ENCODE measurements at regions not wholly inside any gene's neighbourhood (a gene's known extent, or its start where the extent isn't known, plus 50 kb on each side); places are given as distances from the start of the nearest gene placed in this dataset.

DNA sequence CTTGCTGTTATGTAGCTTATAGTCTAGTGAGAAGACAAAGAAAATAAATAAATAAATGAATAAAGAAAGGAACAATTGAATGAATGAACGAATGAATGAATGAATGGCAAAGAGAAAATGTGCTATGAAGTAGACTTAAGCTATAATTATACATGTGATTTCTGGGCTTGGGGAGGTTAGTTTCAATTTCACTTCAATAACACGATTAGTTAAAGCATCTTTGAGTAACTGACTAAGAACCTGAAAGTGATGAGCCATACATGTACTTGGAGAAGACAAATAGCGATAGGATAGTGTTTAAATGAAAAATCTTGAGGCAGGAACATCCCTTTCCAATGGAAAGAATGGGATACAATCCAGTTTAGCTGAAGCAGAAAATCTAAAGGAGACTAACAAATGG lies 593.1 kb upstream of the LRRTM4 start:
- ChIA-PET POLR2A (no interaction called here), CTCF (interaction anchor here (0.7 kb wide), 1 partner anchor 338 kb away, joined by 3 read pairs; no protein-coding TSS in a partner anchor)

DNA sequence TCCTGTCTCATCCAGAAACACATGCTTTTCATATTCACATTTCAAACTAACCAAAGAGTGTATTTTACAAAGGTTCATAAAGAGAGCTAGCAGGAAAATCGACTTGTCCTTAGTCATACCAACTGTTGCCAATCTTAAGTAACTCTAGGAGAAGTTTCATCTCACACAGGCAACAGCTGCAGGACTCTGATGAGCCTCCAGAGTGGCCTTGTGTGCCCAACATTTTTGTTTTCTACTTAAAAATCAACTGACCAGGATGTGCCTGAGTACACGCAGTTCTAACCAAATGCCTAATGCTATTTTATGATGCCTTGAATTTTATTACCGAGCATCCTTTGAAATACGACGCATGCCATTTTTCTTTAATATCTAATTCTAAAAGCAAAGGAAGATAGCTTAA lies 595.9 kb upstream of the LRRTM4 start:
- Histone ChIP-seq H3K36me3 (ENCODE audit: control insufficient read depth in 2 of 2, insufficient read depth in 1 of 2, low read length in 2 of 2) (no peaks in the 10 kb centered on the region), H3K9me3 (ENCODE audit: control insufficient read depth, insufficient read depth, low read depth, low read length) (no peaks in the 10 kb centered on the region), H3K4me3 (ENCODE audit: low read depth, low read length) (no peak overlapping the region), H3K4me1 (ENCODE audit: control insufficient read depth, insufficient read depth, low read length) (no peaks in the 10 kb centered on the region), H3K27ac (ENCODE audit: extremely low read depth, low read depth, low read length) (no peak overlapping the region)
- no peak for TF ChIP-seq ZNF354C (tag by site-specific recombination; IDR thresholded peaks at IDR 0.05; ENCODE audit: borderline replicate concordance, low read depth)
- TF ChIP-seq, protein P1, sequence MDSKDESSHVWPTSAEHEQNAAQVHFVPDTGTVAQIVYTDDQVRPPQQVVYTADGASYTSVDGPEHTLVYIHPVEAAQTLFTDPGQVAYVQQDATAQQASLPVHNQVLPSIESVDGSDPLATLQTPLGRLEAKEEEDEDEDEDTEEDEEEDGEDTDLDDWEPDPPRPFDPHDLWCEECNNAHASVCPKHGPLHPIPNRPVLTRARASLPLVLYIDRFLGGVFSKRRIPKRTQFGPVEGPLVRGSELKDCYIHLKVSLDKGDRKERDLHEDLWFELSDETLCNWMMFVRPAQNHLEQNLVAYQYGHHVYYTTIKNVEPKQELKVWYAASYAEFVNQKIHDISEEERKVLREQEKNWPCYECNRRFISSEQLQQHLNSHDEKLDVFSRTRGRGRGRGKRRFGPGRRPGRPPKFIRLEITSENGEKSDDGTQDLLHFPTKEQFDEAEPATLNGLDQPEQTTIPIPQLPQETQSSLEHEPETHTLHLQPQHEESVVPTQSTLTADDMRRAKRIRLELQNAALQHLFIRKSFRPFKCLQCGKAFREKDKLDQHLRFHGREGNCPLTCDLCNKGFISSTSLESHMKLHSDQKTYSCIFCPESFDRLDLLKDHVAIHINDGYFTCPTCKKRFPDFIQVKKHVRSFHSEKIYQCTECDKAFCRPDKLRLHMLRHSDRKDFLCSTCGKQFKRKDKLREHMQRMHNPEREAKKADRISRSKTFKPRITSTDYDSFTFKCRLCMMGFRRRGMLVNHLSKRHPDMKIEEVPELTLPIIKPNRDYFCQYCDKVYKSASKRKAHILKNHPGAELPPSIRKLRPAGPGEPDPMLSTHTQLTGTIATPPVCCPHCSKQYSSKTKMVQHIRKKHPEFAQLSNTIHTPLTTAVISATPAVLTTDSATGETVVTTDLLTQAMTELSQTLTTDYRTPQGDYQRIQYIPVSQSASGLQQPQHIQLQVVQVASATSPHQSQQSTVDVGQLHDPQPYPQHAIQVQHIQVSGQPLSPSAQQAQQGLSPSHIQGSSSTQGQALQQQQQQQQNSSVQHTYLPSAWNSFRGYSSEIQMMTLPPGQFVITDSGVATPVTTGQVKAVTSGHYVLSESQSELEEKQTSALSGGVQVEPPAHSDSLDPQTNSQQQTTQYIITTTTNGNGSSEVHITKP (tag by site-specific recombination; IDR thresholded peaks at IDR 0.05), result no peak
- TF ChIP-seq ZNF776 (tag by site-specific recombination; IDR thresholded peaks at IDR 0.05; ENCODE audit: borderline replicate concordance), result no peak
- TF ChIP-seq ZNF211 (tag by site-specific recombination; IDR thresholded peaks at IDR 0.05; ENCODE audit: low read depth), result no peak
- no peak for TF ChIP-seq PRDM1 (tag by site-specific recombination; IDR thresholded peaks at IDR 0.05)
- no peak for TF ChIP-seq ZNF350 (tag by site-specific recombination; IDR thresholded peaks at IDR 0.05)
- no peak for TF ChIP-seq ZNF214 (tag by site-specific recombination; IDR thresholded peaks at IDR 0.05; ENCODE audit: borderline replicate concordance)
- no peak for TF ChIP-seq ZSCAN30 (tag by site-specific recombination; IDR thresholded peaks at IDR 0.05)
- TF ChIP-seq GLIS1 (tag by site-specific recombination; IDR thresholded peaks at IDR 0.05), result no peak
- TF ChIP-seq HOXA7 (CRISPR knock-in tag; IDR thresholded peaks at IDR 0.05; ENCODE audit: borderline replicate concordance), result no peak
- TF ChIP-seq ZNF391 (tag by site-specific recombination; IDR thresholded peaks at IDR 0.05; ENCODE audit: borderline replicate concordance, low read depth), result no peak
- TF ChIP-seq ZNF664 (tag by site-specific recombination; IDR thresholded peaks at IDR 0.05), result no peak
- TF ChIP-seq, protein P2, sequence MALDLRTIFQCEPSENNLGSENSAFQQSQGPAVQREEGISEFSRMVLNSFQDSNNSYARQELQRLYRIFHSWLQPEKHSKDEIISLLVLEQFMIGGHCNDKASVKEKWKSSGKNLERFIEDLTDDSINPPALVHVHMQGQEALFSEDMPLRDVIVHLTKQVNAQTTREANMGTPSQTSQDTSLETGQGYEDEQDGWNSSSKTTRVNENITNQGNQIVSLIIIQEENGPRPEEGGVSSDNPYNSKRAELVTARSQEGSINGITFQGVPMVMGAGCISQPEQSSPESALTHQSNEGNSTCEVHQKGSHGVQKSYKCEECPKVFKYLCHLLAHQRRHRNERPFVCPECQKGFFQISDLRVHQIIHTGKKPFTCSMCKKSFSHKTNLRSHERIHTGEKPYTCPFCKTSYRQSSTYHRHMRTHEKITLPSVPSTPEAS (tag by site-specific recombination; IDR thresholded peaks at IDR 0.05), result no peak
- TF ChIP-seq, protein P3, sequence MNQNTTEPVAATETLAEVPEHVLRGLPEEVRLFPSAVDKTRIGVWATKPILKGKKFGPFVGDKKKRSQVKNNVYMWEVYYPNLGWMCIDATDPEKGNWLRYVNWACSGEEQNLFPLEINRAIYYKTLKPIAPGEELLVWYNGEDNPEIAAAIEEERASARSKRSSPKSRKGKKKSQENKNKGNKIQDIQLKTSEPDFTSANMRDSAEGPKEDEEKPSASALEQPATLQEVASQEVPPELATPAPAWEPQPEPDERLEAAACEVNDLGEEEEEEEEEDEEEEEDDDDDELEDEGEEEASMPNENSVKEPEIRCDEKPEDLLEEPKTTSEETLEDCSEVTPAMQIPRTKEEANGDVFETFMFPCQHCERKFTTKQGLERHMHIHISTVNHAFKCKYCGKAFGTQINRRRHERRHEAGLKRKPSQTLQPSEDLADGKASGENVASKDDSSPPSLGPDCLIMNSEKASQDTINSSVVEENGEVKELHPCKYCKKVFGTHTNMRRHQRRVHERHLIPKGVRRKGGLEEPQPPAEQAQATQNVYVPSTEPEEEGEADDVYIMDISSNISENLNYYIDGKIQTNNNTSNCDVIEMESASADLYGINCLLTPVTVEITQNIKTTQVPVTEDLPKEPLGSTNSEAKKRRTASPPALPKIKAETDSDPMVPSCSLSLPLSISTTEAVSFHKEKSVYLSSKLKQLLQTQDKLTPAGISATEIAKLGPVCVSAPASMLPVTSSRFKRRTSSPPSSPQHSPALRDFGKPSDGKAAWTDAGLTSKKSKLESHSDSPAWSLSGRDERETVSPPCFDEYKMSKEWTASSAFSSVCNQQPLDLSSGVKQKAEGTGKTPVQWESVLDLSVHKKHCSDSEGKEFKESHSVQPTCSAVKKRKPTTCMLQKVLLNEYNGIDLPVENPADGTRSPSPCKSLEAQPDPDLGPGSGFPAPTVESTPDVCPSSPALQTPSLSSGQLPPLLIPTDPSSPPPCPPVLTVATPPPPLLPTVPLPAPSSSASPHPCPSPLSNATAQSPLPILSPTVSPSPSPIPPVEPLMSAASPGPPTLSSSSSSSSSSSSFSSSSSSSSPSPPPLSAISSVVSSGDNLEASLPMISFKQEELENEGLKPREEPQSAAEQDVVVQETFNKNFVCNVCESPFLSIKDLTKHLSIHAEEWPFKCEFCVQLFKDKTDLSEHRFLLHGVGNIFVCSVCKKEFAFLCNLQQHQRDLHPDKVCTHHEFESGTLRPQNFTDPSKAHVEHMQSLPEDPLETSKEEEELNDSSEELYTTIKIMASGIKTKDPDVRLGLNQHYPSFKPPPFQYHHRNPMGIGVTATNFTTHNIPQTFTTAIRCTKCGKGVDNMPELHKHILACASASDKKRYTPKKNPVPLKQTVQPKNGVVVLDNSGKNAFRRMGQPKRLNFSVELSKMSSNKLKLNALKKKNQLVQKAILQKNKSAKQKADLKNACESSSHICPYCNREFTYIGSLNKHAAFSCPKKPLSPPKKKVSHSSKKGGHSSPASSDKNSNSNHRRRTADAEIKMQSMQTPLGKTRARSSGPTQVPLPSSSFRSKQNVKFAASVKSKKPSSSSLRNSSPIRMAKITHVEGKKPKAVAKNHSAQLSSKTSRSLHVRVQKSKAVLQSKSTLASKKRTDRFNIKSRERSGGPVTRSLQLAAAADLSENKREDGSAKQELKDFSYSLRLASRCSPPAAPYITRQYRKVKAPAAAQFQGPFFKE (tag by site-specific recombination; IDR thresholded peaks at IDR 0.05; ENCODE audit: borderline replicate concordance), result no peak
- TF ChIP-seq, protein P4, sequence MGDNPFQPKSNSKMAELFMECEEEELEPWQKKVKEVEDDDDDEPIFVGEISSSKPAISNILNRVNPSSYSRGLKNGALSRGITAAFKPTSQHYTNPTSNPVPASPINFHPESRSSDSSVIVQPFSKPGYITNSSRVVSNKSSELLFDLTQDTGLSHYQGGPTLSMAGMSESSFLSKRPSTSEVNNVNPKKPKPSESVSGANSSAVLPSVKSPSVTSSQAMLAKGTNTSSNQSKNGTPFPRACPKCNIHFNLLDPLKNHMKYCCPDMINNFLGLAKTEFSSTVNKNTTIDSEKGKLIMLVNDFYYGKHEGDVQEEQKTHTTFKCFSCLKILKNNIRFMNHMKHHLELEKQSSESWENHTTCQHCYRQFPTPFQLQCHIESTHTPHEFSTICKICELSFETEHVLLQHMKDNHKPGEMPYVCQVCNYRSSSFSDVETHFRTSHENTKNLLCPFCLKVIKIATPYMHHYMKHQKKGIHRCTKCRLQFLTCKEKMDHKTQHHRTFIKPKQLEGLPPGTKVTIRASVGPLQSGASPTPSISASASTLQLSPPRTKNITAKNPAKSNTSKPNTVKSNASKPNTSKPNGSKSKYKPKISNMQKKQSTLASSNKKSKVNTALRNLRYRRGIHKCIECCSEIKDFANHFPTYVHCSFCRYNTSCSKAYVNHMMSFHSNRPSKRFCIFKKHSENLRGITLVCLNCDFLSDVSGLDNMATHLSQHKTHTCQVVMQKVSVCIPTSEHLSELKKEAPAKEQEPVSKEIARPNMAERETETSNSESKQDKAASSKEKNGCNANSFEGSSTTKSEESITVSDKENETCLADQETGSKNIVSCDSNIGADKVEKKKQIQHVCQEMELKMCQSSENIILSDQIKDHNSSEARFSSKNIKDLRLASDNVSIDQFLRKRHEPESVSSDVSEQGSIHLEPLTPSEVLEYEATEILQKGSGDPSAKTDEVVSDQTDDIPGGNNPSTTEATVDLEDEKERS (tag by site-specific recombination; IDR thresholded peaks at IDR 0.05), result no peak
- no peak for TF ChIP-seq ZNF169 (tag by site-specific recombination; IDR thresholded peaks at IDR 0.05)
- TF ChIP-seq, protein P5, sequence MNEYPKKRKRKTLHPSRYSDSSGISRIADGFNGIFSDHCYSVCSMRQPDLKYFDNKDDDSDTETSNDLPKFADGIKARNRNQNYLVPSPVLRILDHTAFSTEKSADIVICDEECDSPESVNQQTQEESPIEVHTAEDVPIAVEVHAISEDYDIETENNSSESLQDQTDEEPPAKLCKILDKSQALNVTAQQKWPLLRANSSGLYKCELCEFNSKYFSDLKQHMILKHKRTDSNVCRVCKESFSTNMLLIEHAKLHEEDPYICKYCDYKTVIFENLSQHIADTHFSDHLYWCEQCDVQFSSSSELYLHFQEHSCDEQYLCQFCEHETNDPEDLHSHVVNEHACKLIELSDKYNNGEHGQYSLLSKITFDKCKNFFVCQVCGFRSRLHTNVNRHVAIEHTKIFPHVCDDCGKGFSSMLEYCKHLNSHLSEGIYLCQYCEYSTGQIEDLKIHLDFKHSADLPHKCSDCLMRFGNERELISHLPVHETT (tag by site-specific recombination; IDR thresholded peaks at IDR 0.05), result no peak
- ChIA-PET POLR2A (no interaction called here), CTCF (no interaction called here)

More for the DNA sequence above, 593.1 kb upstream of the LRRTM4 start:
- Histone ChIP-seq H3K36me3 (ENCODE audit: control insufficient read depth in 2 of 2, insufficient read depth in 1 of 2, low read length in 2 of 2) (no peaks in the 10 kb centered on the region), H3K4me3 (ENCODE audit: low read depth, low read length) (no peak overlapping the region), H3K27ac (ENCODE audit: extremely low read depth, low read depth, low read length) (no peak overlapping the region), H3K9me3 (ENCODE audit: control insufficient read depth, insufficient read depth, low read depth, low read length) (no peaks in the 10 kb centered on the region), H3K4me1 (ENCODE audit: control insufficient read depth, insufficient read depth, low read length) (no peaks in the 10 kb centered on the region)
- no peak for TF ChIP-seq ZNF843 (tag by site-specific recombination; IDR thresholded peaks at IDR 0.05)

Data from HEK293 (cell line).